ENCODE measurements at regions not wholly inside any gene's neighbourhood (a gene's known extent, or its start where the extent isn't known, plus 50 kb on each side); places are given as distances from the start of the nearest gene placed in this dataset.

DNA sequence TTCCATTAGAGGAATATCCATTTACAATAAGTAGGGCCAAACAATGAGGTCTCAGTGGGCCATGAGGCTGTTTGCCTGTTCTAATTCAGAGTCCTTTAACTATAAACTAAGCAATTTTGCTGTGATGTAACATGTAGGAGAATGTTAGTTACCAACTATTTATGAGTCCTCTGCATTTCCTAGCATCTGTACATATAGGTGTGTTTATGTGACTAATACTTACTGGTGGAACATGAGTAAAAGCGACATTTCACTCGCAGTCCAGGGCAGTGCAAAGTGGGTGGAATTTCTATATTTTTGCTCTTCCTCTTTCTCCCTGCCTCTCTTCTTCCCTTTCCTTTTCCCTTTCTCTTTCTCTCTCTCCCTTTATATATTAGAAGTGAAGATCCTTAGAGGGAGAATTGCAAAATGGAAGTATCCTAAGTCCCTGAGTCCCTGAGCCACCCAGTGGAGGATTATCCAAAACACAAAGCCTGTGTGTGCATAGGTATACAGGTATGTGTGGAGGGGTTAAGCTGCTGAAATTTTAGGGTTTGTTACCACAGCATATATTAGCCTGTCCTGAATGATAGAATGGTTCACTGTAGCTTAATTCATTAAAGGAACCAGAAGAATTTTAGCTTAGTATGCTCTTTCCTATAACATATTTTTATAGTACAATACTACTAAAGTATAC lies 487.0 kb upstream of the FANCL start:
- H3K4me1 Mint-ChIP-seq: peaks cover 3% of the 10 kb centered on the region
- H3K27ac Mint-ChIP-seq: no peak overlapping the region
- no peak overlapping the region for H3K4me3 Mint-ChIP-seq
- no peaks in the 10 kb centered on the region for H3K27me3 Mint-ChIP-seq
- no peaks in the 10 kb centered on the region for H3K9me3 Mint-ChIP-seq (ENCODE audit: low read depth)
- DNase-seq: no peak
- CTCF ChIA-PET: interaction anchor here (0.8 kb wide), 1 partner anchor 369 kb away, joined by 3 read pairs; no protein-coding TSS in a partner anchor
- intact Hi-C loops (cut with DNase I, micrococcal nuclease): no loop called here
- H3K36me3 Mint-ChIP-seq (ENCODE audit: low read depth): no peaks in the 10 kb centered on the region
- ATAC-seq: no peak
- POLR2A ChIA-PET: no interaction called here

DNA sequence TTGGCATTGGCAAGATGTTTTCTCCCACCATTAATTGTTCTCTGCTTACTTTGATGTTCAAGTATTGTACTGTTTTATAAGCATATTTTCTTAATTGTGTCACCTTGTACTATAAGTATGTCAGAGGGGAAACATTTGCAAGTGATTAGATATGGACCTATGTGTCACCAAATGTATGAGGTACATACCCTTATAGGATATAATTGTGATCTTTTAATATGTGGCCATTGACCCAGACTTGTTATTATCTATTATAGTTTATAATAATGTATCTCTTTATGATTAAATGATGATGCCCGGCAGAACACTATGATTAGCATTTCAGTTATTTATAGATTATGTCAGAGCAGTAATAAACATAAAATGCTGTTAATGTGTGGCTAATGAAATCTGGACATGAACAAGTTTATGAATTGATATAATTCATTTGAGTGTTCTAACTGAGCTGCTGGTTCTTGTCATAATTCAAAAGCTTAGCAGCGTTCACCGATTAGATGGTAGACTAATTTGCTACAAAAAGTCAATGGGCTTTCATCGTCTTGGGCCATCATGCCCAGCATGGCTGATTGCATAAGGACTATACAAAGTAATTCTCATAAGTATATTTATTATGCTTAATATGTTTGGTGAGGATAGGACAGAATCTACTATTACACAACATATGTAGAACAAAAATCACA lies 480.9 kb upstream of the FANCL start:
- no peak overlapping the region for H3K4me3 Mint-ChIP-seq
- DNase-seq (no peak), ATAC-seq (no peak)
- ChIA-PET POLR2A (no interaction called here), CTCF (no interaction called here)
- intact Hi-C loops (cut with DNase I, micrococcal nuclease): no loop called here
- peaks cover 2% of the 10 kb centered on the region for H3K27me3 Mint-ChIP-seq
- no peaks in the 10 kb centered on the region for H3K36me3 Mint-ChIP-seq (ENCODE audit: low read depth)
- H3K4me1 Mint-ChIP-seq: no peaks in the 10 kb centered on the region
- H3K9me3 Mint-ChIP-seq (ENCODE audit: low read depth): no peaks in the 10 kb centered on the region
- no peak overlapping the region for H3K27ac Mint-ChIP-seq

DNA sequence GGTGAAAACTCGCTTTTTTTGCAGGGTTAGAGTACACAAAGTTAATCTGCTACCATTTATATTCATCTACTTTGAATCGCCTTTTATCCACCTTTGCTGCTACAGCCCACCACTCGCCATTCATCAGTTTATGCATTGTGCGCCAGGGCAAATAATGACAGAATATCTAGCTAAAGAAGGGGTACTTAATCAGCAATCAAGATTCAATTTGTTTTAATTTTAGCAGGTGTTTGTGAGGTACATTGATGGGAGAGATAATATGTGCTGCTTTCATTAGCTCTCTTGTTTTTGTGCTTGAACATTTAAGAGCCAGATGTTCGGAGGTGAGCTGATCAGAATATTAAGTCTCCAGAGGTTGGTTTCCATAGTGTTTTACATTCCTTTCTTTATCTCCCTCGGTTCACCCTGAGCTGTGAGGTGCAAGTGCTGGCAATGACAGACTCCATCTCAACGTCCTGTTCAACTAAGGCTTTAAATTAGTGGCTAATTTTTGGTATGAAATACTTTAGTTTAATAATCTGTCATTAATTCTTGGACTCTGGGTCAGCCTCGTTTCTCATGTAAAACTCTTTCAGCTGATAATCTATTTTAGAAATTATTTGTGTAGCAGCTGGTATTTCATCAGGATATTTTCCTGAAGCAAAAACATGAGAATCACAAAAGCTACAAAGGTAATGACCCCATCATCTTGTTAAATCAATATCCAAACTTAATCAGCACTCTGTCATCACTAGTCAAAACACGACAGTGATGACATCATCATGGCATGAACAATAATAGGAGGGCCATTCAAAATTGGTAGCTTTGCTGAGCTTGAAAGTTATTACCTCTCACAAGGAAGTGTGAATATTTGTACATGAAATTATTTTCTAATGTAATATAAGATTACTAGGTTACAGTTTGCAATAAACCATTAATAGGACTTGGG lies 479.9 kb upstream of the FANCL start:
- no peak for DNase-seq
- Mint-ChIP-seq H3K9me3 (ENCODE audit: low read depth) (no peaks in the 10 kb centered on the region), H3K27ac (no peak overlapping the region), H3K27me3 (peaks cover 2% of the 10 kb centered on the region), H3K36me3 (ENCODE audit: low read depth) (no peaks in the 10 kb centered on the region), H3K4me3 (no peak overlapping the region), H3K4me1 (no peaks in the 10 kb centered on the region)
- CTCF ChIA-PET: no interaction called here
- POLR2A ChIA-PET: no interaction called here
- intact Hi-C loops (cut with DNase I, micrococcal nuclease): no loop called here
- ATAC-seq: no peak

DNA sequence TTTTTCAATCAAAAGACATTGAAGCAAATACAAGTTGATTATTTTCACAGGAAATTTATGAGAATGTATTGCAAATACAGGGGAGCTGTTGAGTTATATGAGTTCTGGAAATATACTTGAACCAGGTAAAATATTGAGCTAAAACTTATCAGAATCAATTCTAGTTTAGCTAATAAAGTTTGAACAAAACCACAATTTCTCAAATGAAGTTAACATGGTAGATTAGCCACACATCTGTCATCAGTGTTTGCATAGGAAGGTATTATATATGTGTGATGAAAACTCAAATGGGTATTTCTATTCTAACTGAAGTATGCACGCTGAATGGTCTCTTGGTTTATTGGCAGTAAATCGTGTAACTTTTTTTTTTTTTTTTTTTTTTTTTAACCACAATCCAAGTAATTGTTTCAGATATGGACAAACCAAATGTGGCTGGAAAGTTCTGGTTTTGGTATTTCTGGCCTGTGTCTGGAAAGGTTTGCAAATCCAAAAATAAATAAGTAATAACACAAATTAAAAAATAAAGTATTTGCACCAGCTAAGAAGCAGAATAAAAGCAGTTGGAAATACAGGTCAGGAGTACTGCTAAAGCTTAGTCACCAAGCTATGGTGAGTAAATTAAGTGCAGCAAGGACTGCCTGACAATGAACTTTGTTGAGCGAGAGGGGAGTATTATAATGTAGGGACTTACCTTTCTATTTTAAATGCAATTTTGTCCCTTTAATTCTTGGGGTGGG lies 479.1 kb upstream of the FANCL start:
- ATAC-seq (no peak), DNase-seq (no peak)
- Mint-ChIP-seq H3K27me3 (peaks cover 2% of the 10 kb centered on the region), H3K36me3 (ENCODE audit: low read depth) (no peaks in the 10 kb centered on the region), H3K4me3 (no peak overlapping the region), H3K9me3 (ENCODE audit: low read depth) (no peaks in the 10 kb centered on the region), H3K27ac (no peak overlapping the region), H3K4me1 (no peaks in the 10 kb centered on the region)
- CTCF ChIA-PET: no interaction called here
- POLR2A ChIA-PET: no interaction called here
- intact Hi-C loops (cut with DNase I, micrococcal nuclease): no loop called here

DNA sequence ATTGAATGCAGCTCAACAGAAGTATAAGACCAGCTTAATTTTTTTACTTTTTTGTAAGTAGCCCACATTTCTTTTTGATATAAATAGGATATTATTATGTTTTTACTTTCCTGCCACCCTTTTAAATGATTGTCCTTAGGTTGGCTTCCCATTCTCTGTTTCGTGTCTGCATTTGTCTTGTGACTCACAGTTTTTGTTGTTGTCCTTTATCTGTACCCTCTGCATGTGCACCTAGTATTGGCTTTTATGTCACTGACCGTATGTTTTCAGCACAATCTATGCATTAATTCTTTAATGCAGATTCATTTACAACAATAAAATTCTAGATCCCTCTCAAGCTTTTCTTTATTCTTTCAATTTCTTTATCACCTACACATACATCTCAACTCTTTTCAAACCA lies 474.2 kb upstream of the FANCL start:
- ATAC-seq (no peak), DNase-seq (no peak)
- CTCF ChIA-PET: no interaction called here
- Mint-ChIP-seq H3K4me3 (no peak overlapping the region), H3K27ac (no peak overlapping the region), H3K36me3 (ENCODE audit: low read depth) (no peaks in the 10 kb centered on the region), H3K9me3 (ENCODE audit: low read depth) (no peaks in the 10 kb centered on the region), H3K27me3 (no peaks in the 10 kb centered on the region), H3K4me1 (no peaks in the 10 kb centered on the region)
- intact Hi-C loops (cut with DNase I, micrococcal nuclease): no loop called here
- POLR2A ChIA-PET: no interaction called here

DNA sequence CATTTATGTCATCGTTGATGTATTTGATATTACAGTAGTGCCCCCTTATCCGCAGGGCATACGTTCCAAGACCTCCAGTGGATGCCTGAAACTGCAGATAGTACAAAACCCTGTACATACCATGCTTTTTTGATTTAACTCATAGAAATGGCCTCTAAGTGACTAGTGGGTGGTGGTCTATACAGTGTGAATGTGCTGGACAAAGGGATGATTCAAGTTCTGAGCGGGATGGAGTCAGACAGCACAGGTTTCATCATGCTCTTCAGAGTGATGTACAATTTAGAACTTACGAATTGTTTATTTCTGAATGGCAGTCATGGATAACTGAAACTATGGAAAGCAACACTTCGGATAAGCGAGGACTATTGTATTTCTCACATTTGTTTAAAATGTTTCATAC lies 473.1 kb upstream of the FANCL start:
- Mint-ChIP-seq H3K4me3 (no peak overlapping the region), H3K9me3 (ENCODE audit: low read depth) (no peaks in the 10 kb centered on the region), H3K27ac (no peak overlapping the region), H3K27me3 (no peaks in the 10 kb centered on the region), H3K36me3 (ENCODE audit: low read depth) (no peaks in the 10 kb centered on the region), H3K4me1 (no peaks in the 10 kb centered on the region)
- ATAC-seq (no peak), DNase-seq (no peak)
- CTCF ChIA-PET: no interaction called here
- intact Hi-C loops (cut with DNase I, micrococcal nuclease): no loop called here
- POLR2A ChIA-PET: no interaction called here

DNA sequence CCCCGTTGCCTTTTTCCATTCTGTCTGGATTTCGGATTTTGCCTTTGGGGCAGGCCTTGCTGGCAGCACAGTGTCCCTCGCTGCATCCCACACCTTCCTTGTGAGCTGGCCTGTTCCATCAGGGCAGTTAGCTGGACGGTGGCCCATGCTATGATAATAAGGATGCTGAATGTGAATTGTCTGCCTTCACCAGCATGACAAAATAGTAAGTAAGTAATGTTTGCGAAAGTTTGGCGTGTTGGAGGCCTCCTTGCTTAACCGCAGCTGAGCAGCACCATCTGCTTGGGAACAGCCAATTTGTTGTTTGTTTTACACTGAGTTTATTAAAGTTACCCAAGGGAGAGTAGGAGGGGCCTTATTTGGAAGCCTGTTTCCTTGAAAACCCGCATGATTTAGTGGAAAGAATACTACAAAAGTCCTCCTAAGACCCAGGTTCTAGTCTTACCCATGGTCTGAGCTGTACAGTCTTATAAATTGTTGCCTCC lies 469.7 kb upstream of the FANCL start:
- Mint-ChIP-seq H3K27ac (no peak overlapping the region), H3K4me1 (no peaks in the 10 kb centered on the region), H3K27me3 (no peaks in the 10 kb centered on the region), H3K36me3 (ENCODE audit: low read depth) (no peaks in the 10 kb centered on the region), H3K4me3 (no peak overlapping the region), H3K9me3 (ENCODE audit: low read depth) (no peaks in the 10 kb centered on the region)
- CTCF ChIA-PET: no interaction called here
- POLR2A ChIA-PET: no interaction called here
- no peak for DNase-seq
- no peak for ATAC-seq
- intact Hi-C loops (cut with DNase I, micrococcal nuclease): no loop called here

DNA sequence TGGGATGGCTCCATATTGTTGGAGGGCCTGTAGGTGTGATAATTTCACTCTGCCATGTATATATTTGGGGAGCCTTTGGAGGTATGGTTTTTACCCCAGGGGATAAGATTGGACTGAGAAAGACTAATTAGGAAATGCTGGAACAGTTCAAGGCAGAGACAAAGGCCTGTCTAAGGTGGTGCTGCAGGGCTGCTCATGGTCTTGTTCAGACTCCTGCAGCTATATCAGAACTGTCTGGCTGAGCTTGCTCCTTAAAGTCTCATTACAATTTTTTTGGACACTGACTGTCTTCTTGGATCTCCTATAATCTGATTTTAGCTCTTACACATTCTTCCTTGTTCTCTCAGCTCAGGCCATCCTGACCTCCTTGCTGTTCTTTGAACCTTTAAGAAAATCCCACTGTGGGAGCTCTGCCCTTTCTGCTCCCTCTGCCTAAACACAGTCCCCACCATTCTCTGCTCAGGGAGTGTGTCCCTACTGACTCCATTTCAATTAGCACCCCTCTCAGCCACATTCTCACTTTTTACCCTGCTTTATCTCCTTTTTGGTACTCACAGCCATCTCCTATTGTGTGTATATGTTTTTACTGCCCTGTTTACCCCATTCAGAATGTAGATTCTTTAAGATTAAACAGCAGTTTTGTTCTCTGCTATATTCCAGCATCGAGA lies 468.7 kb upstream of the FANCL start:
- no peaks in the 10 kb centered on the region for H3K27me3 Mint-ChIP-seq
- H3K27ac Mint-ChIP-seq: no peak overlapping the region
- no peaks in the 10 kb centered on the region for H3K36me3 Mint-ChIP-seq (ENCODE audit: low read depth)
- ChIA-PET CTCF (no interaction called here), POLR2A (no interaction called here)
- no peaks in the 10 kb centered on the region for H3K4me1 Mint-ChIP-seq
- H3K4me3 Mint-ChIP-seq: no peak overlapping the region
- ATAC-seq (no peak), DNase-seq (no peak)
- intact Hi-C loops (cut with DNase I, micrococcal nuclease): no loop called here
- no peaks in the 10 kb centered on the region for H3K9me3 Mint-ChIP-seq (ENCODE audit: low read depth)

DNA sequence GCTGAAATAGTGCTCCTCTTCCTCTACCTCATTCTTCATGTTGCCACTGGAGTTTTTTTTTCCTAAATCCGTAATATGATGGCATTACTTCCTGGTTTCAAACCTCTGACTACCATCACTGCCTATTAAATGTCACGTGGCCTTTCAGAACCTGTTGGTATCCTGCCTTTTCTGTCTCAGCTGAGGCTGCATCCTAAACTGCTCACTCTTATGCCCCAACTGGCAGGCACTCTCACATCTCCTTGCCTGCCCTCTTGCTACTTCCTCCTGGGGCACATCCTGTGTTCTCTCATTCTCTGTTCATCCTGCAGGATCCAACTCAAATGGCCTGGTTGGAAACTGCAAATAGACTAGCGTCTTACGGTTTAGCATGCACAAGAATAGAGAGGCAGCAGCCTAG lies 468.1 kb upstream of the FANCL start:
- CTCF ChIA-PET: no interaction called here
- Mint-ChIP-seq H3K27me3 (no peaks in the 10 kb centered on the region), H3K4me1 (no peaks in the 10 kb centered on the region), H3K36me3 (ENCODE audit: low read depth) (no peaks in the 10 kb centered on the region), H3K4me3 (no peak overlapping the region), H3K27ac (no peak overlapping the region), H3K9me3 (ENCODE audit: low read depth) (no peaks in the 10 kb centered on the region)
- ATAC-seq (no peak), DNase-seq (no peak)
- POLR2A ChIA-PET: no interaction called here
- intact Hi-C loops (cut with DNase I, micrococcal nuclease): no loop called here

DNA sequence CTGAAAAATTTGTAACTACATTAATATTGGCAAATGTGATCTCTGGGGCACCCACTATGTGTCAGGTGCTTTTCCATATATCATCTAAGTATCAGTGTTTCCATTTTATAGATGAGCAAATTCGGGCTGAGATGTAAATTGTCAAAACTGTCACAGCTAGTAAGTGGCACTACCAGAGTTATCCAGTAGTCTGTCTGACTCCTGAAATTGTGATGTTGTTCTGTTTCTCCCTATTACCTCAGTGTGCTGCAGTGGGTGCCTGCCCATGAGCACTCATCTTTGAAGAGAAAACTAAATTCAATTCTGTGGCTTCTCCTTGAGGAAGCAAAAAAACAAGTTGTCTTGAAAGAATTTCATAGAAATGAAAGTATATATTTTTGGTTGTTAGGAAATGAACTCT lies 467.4 kb upstream of the FANCL start:
- no peaks in the 10 kb centered on the region for H3K36me3 Mint-ChIP-seq (ENCODE audit: low read depth)
- no peak overlapping the region for H3K4me3 Mint-ChIP-seq
- ATAC-seq: no peak
- intact Hi-C loops (cut with DNase I, micrococcal nuclease): no loop called here
- no peak overlapping the region for H3K27ac Mint-ChIP-seq
- H3K27me3 Mint-ChIP-seq: no peaks in the 10 kb centered on the region
- no peak for DNase-seq
- ChIA-PET POLR2A (no interaction called here), CTCF (no interaction called here)
- H3K4me1 Mint-ChIP-seq: no peaks in the 10 kb centered on the region
- H3K9me3 Mint-ChIP-seq (ENCODE audit: low read depth): no peaks in the 10 kb centered on the region

DNA sequence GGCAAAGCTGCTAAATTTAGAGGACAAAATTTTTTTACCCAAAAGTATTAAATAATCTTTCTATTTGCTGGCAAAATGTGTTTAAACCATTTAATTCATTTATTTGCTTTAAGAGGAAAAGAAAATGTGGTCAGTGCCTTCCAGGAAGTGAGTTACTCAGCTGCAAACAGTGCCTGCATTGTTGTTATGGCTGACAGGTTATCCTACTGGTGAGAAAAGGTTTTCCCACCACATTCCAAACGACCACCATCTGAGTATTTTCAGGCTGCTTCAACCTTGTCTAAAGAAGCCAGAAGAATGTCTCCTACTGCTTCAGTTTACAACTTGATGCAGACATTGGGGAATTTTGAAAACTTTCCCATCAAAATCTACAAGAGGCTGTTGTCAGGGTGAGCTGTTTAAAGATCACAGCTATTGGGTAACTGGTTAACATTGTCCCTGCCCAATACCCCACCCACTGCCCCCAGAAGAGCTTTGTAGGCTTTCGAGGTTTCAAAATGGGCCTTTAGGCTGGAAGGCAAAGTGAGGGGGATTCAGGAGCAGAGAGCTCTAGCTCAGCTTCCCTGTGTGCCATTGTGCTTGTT lies 461.3 kb upstream of the FANCL start:
- no peak overlapping the region for H3K4me3 Mint-ChIP-seq
- intact Hi-C loops (cut with DNase I, micrococcal nuclease): no loop called here

More for the DNA sequence above, 461.3 kb upstream of the FANCL start:
- POLR2A ChIA-PET: no interaction called here
- no peaks in the 10 kb centered on the region for H3K9me3 Mint-ChIP-seq (ENCODE audit: low read depth)
- ATAC-seq (no peak), DNase-seq (no peak)
- no peak overlapping the region for H3K27ac Mint-ChIP-seq
- CTCF ChIA-PET: interaction anchor here (0.6 kb wide), 1 partner anchor 982 kb away, joined by 3 read pairs; no protein-coding TSS in a partner anchor
- no peaks in the 10 kb centered on the region for H3K4me1 Mint-ChIP-seq
- H3K27me3 Mint-ChIP-seq: no peaks in the 10 kb centered on the region
- no peaks in the 10 kb centered on the region for H3K36me3 Mint-ChIP-seq (ENCODE audit: low read depth)
